NCI-H2107 treated with DMSO at 0.1 percent for 48 hours (cell line): ENCODE measurements at regions not wholly inside any gene's neighbourhood (a gene's known extent, or its start where the extent isn't known, plus 50 kb on each side); places are given as distances from the start of the nearest gene placed in this dataset.
A peak's percentile ranks its signal among the peaks of the same experiment; 100 is the strongest.

ENCODE experiments used
- DNase-seq: peaks from one replicate; lab custom pipeline; 2025; ENCODE audit not compliant: unreplicated experiment; lab: John Stamatoyannopoulos, UW

GRCh38 chr7:16026253-16027020 is 340.0 kb upstream of the MEOX2 start:
- DNase-seq, result no peak

DNA sequence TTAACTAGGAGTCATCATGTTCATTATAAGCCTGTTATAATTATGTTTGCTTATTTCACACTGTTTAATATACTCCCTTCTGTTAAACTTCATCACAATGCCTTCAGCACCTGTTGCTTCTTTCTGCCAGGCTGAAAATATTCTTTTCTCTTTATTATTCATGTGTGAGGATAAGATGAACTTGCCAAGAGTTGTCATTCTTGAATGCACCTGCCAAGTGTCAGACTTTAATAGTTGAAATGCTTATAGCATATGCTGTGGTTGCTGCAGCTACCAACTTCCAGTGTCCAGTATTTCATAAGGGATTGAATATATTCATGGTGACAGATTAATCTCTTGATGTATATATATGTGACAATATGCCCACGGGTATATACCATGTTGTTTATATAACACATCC is 339.2 kb upstream of the MEOX2 start:
- no peak for DNase-seq

- DNase-seq, result no peak
Measured at GRCh38 chr7:16023503-16023902, 337.0 kb upstream of the MEOX2 start.

DNA sequence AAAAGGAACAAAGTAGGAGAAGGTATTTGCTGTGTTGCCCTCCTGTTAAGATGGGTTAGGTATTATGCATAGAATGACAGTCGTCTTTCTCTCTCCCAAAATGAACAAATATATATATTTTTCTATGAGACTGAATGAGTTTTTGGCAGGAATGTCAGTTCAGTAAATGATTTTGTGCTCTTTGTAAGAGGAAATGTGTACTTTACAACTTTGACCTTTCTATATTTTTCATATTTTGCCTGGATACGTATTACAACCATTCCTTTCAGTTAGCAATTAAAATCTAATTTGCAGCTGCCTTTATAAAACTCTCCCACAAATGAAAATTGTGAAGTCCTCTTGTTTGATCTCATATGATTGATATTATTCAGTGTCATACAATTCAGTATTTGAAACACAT is 336.6 kb upstream of the MEOX2 start:
- DNase-seq, result no peak

DNA sequence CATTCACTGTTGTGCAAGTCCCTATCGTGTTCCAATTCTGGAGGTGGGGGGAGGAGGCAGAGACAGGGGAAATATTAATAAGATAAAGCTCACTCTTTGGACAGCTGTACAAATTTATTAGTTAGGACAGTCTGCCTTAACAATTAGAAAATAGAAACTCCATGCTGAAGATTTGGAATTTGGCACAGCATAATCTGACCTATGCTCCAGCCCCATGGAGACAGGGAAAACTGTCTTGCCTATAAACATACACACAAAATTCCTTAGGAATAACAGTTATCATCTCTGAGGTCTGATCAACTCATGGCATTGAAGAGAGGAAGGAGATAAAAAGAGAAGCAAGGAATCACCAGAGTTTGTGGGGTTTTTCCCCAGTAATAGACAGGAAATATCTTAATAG is 335.4 kb upstream of the MEOX2 start:
- no peak for DNase-seq

- no peak for DNase-seq
Measured at GRCh38 chr7:16015981-16016380, 329.5 kb upstream of the MEOX2 start.

DNA sequence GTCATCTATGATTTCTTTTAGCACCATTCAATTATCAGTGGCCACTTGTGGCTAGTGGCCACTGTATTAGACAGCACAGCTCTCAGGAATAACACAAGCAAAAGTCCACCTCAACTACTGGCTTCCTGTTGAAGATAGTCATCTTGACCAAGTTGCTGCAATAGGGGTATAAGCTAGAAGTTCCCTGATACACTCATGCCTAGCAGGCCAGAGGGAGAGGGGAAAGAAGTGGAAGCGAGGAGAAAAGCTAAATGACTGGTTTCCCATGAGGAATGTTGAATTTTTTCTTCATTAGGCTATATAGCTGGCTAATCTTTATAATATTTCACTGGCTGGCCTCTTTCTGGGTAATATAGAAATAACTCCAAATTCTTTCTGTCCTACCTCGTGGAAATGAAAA is 327.5 kb upstream of the MEOX2 start:
- no peak for DNase-seq

DNA sequence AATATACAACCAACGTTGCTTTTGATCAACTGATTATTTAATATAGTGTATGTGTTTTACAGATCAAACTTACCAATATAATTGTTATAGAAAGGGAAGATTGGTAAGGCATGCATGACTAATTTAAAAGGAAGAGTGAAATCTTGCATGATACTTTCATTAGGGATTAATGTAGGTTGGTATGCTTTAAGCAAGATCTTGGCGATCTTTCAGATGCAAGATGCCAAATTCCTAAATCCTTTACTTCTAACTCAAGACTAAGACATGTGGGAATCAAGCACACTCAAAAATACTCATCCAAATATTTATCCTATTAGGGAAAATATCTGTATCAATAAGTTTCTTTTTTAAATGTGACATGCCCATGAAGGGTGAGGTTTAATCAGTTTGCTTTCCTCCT is 321.4 kb upstream of the MEOX2 start:
- DNase-seq, result no peak

DNA sequence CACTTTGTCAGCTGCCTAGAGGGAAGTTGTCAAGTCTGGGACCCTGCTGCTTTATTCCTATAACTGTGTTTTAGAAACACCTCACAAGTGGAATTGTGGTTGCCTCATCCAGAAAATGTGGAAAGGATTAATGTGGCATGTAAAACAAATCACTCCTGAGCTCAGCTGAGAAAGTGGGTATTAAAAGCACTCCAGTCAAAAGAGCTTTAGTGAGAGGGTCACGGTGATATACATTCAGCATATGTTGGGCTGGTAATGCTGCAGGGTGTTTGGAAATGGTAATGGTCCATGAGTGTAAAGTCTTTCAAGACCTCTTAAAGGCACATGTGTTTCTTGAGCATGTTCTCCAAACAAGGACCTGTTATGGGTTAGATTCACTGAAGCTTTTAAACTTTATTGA is 318.2 kb upstream of the MEOX2 start:
- DNase-seq, result peak; percentile 83

DNA sequence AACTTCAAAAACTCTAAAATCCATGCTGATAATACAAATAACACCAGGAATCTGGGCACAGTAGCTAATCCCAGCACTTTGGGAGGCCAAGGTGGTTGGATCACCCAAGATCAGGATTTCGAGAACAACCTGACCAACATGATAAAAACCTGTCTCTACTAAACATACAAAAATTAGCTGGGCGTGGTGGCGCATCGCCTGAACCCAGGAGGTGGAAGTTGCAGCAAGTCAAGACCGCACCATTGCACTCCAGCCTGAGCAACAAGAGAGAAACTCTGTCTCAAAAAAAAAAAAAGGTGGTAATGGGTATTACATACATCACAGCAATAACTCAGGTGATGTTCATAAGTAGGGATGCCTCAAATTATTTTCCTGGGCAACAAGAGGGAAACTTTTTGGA is 315.0 kb upstream of the MEOX2 start:
- no peak for DNase-seq

- no peak for DNase-seq
Measured at GRCh38 chr7:15998617-15999016, 312.1 kb upstream of the MEOX2 start.

DNA sequence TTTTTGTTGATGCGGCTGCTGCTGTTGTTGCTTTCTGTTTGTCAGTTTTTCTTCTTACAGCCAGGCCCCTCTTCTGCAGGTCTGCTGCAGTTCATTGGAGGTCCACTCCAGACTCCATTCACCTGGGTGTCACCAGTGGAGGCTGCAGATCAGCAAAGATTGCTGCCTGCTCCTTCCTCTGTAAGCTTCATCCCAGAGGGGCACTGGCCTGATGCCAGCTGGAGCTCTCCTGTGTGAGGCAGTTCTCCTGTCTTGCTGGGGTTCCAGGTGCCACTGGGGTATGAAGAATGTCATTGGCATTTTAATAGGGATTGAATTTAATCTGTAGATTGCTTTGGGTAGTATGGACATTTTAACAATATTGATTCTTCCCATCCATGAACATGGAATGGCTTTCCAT is 308.5 kb upstream of the MEOX2 start:
- no peak for DNase-seq

- DNase-seq, result no peak
Measured at GRCh38 chr7:15989194-15989593, 302.7 kb upstream of the MEOX2 start.

DNA sequence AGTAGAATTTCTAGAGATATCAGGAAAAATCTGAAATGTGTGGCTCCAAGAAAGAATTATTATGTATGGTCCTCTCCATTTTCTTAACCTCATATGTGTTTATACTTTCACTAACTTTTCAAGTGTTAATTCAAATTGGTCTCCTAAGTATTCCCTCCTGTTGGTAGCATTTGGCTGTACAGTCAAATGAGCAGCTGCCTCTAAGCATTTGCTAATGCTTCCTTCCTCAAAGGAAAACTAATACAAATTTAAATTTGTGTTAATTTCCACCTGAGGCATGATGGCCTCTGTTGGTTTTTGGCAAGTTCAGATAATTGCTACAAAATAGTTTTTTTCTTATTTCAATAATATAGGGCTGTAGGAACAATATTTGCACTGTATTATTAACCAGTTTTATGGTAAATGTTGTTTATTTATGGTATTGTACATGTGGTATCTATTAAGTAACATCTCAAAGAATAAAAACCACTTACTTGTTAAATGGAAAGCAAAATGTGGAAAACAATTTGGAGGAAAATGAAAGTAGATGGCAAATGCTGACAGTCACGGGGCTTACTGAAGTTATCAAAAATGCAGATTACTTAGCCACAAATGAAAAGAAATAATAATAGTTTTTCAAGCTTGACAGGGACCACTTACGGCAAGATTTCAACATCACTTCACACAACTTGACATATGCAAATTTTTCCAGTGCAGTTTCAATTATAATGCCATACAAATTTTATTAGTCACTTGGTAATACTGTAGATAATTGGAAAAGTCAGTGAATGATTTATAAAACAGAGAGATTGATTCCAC is 299.3 kb upstream of the MEOX2 start:
- no peak for DNase-seq

DNA sequence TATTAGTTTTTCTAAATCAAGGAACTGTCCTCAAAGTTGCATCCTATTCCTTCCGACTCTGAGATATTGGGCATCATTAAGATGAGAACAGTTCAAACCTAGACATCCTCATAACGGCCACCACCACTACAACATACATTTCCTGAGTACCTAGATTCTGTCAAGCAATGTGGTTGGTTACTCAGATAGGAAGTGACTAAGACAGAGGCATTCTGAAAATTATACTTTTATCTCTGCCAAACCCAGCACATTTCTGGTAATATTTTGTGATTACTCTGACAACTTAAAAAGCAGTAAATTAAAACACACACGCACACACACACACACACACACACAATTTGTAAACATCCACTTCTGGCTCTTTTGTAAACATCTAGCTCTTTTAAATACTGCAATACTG is 291.2 kb upstream of the MEOX2 start:
- no peak for DNase-seq

- no peak for DNase-seq
Measured at GRCh38 chr7:15972862-15973275, 286.4 kb upstream of the MEOX2 start.

DNA sequence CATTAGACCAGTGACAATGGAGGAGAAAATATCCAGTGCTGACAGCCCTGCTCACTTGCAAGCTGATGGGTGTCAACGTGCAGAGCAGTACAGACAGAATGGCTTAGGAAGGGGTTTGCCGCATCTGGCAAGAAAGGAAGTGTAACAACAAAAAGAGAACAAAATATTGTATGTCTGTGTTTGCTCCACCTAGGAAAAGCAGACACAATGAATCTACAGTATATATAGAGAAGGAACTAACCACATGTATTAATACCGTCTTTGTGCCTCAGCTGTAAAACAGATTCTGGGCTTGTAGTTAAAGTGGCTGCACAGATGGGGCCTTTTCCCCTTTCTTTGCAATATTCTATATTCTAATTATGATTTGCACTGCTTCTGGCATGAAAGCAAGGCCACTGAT is 281.1 kb upstream of the MEOX2 start:
- no peak for DNase-seq

DNA sequence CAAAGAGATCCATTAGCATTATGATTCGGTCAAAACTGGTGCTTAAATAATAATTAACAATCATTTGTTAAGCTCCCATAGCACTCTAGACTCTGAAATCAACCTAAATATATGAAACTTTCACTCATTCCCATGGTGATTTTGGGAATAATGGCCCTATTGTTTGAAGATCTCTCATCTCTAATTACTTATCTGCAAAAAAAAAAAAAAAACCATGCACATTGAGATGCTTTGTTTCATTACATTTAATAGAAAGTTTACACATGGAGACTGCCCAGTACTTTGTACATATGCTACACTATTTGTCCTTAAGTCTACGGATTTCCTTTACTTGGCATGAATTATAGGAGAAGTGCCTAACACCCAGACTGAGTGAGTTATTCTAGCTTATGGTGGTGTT is 280.6 kb upstream of the MEOX2 start:
- no peak for DNase-seq

DNA sequence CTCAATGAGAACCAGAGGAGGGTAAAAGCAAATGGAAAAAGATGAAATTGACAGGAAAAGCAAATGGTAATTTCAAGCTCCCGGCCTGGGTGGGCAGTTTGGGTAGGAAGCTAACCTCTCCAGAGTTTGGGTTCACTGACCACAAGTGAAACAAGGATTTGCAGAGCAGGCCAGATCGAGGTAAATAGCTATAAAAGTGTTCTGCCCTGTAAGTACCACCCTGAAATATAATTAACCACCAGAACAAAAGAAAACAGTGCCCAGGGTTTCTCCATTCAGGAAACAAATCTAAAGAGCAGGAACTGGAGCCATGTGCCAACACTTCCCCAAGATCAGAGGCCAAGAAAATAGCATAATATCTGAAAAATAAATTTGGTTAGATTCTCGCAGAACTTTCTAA is 276.7 kb upstream of the MEOX2 start:
- DNase-seq, result no peak

DNA sequence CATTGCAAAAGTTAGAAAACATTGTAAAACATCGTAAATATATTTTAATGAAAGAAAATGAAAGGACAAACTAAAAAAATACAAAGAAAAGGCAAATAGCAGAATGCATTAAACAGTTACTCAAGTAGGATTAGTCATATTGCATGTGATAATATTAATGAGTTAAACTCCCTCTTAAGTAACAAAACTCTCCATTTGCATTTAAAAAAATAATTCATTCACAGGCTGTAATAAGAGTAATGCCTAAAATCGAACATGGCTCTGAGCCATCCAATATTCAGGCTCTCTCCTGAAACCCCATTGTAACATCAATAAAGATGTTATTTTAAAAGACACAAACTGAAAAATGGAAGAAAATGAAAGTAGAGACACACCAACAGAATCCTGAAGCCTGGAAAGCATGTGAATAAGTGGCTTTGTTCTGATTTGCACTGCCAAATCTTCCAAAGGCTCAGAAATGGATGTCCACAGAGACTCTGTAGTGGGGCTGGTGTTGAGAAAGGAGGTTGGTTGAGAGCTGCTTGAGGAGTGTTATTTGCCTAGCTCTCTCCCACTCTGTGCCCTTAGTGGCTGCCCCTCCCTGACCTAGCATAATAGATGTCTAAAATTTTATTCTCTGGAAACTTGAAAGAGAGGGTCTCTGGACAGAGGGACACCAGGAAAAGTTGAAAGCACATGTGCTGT is 268.3 kb upstream of the MEOX2 start:
- no peak for DNase-seq

DNA sequence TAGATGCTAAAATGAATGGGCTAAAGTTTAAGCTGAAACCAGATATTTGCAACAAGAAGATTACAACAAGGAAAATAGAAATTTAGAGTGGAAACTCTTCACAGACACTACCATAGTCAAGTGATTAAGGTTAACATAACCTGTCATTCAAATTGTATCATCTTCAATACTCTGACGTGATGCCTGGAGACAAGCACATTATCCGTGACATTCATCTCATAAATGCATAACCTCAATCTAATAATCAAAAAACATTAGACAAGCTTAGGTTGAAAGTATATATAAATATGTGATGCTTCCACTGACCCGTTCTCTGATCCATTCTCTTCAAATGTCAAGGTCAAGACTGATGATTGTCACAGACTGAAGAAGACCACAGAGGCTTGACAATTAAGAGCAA is 263.8 kb upstream of the MEOX2 start:
- DNase-seq, result no peak

- no peak for DNase-seq
Measured at GRCh38 chr7:15947754-15948153, 261.3 kb upstream of the MEOX2 start.
